ENCODE measurements at regions not wholly inside any gene's neighbourhood (a gene's known extent, or its start where the extent isn't known, plus 50 kb on each side); places are given as distances from the start of the nearest gene placed in this dataset.

DNA sequence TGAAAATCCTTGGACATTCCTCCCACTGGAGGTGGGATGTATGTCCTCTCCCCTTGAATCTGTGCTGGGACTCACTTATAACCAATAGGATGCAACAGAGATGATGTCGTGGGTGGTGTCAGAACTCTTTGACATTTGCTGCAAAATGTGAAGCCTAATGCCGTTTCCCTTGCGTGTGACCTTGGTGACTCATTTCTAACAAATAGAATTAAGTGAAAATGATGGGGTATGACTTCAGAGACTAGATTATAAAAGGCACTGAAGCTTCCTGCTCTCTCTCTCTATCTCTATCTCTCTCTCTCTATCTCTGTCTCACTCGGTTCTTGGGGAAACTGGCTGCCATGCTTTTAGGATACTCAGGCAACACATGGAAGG is 126.1 kb upstream of the STC2 start:
- Histone ChIP-seq H3K27ac (no peak overlapping the region), H3K4me1 (no peaks in the 10 kb centered on the region), H3K36me3 (no peaks in the 10 kb centered on the region), H3K27me3 (no peaks in the 10 kb centered on the region), H3K4me3 (no peak overlapping the region), H3K9ac (ENCODE audit: low read depth in 2 of 2, low read length in 2 of 2) (no peak overlapping the region), H3K9me3 (no peaks in the 10 kb centered on the region)
- intact Hi-C loops (cut with DNase I): no loop called here
- TF ChIP-seq, protein P1, sequence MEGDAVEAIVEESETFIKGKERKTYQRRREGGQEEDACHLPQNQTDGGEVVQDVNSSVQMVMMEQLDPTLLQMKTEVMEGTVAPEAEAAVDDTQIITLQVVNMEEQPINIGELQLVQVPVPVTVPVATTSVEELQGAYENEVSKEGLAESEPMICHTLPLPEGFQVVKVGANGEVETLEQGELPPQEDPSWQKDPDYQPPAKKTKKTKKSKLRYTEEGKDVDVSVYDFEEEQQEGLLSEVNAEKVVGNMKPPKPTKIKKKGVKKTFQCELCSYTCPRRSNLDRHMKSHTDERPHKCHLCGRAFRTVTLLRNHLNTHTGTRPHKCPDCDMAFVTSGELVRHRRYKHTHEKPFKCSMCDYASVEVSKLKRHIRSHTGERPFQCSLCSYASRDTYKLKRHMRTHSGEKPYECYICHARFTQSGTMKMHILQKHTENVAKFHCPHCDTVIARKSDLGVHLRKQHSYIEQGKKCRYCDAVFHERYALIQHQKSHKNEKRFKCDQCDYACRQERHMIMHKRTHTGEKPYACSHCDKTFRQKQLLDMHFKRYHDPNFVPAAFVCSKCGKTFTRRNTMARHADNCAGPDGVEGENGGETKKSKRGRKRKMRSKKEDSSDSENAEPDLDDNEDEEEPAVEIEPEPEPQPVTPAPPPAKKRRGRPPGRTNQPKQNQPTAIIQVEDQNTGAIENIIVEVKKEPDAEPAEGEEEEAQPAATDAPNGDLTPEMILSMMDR (IDR thresholded peaks at IDR 0.05): no peak
- DNase-seq: no peak

DNA sequence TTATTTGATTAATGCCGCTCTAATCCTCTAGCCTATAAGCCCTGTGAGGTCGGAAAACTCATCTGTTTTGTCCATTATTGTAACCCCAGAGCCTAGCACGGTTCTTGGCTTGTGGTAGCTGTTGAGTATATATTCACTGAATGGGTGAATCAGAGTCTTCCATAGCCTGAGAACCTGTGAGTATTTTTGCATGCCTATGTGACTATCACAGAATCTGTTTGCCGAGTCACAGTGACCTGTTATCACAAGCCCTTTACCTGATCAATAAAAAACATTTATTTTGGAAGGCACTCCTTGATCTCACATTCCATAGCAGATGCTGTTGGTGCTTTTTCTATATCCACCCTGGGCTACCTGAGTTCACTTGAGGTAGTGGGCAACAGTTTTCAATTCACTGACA is 125.0 kb upstream of the STC2 start:
- H3K27ac ChIP-seq: no peak overlapping the region
- no peaks in the 10 kb centered on the region for H3K9me3 ChIP-seq
- H3K36me3 ChIP-seq: no peaks in the 10 kb centered on the region
- TF ChIP-seq, protein P1 (IDR thresholded peaks at IDR 0.05): no peak
- H3K9ac ChIP-seq (ENCODE audit: low read depth in 2 of 2, low read length in 2 of 2): no peak overlapping the region
- H3K27me3 ChIP-seq: no peaks in the 10 kb centered on the region
- H3K4me3 ChIP-seq: no peak overlapping the region
- intact Hi-C loops (cut with DNase I): no loop called here
- H3K4me1 ChIP-seq: no peaks in the 10 kb centered on the region
- no peak for DNase-seq

DNA sequence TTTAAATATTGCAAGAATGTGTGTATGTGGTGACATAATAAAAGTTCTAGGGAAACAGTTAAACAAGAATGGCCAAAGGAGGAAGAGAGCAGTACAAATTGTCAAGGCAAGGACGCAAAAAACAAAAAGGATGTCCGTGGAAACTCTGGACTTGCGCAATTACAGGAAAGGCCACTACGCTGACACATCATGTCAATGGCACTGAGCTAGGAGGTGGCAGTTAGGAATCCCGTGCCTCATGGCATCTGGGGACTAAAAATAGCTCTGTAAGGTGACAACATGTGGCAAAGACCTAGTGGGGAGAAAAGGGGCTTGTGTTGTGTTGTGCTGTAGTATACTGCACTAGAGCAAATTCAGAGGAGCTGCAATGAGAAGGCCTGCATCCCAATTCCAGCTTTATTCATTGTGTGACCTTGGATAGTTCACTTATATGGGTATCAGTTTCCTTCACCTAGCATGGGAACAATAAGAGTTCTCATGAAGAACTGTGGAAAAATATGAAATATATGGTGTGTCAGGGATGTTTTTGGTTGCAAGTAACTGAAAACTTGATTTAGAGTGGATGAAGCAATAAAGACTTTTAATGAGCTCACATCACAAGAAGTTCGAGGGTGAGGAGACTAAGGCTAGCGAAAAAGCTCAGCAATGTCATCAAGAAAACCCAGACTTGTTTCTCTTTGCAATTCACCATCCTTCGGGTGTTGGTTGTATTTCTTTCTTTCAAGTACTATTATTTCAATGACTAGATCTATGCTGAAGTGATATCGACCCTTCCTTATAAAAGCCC is 124.1 kb upstream of the STC2 start:
- Histone ChIP-seq H3K27me3 (no peaks in the 10 kb centered on the region), H3K36me3 (no peaks in the 10 kb centered on the region), H3K4me3 (no peak overlapping the region), H3K9me3 (no peaks in the 10 kb centered on the region), H3K27ac (no peak overlapping the region), H3K9ac (ENCODE audit: low read depth in 2 of 2, low read length in 2 of 2) (no peak overlapping the region), H3K4me1 (no peaks in the 10 kb centered on the region)
- TF ChIP-seq, protein P1 (IDR thresholded peaks at IDR 0.05): no peak
- no peak for DNase-seq
- intact Hi-C loops (cut with DNase I): no loop called here

DNA sequence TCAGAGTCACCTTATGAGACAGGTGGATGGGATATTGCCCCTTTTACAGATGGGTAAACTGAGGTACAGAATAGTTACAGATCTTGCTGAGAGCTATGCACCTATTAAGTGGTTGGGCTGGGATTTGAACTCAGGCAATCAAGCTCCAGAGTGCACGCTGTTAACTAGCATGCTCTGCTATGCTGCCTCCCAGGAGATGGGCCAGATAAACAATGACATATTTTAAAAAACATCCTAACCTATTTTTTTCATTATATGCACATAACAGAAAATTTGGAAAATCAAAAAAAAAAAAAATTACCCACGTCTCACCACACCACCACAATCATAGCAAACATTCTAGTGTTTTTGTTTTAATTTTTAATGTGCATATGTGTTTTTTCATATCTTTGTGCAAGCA is 123.4 kb upstream of the STC2 start:
- no peaks in the 10 kb centered on the region for H3K9me3 ChIP-seq
- no peak for DNase-seq
- intact Hi-C loops (cut with DNase I): no loop called here
- H3K27ac ChIP-seq: no peak overlapping the region
- no peaks in the 10 kb centered on the region for H3K4me1 ChIP-seq
- H3K27me3 ChIP-seq: no peaks in the 10 kb centered on the region
- H3K36me3 ChIP-seq: no peaks in the 10 kb centered on the region
- H3K9ac ChIP-seq (ENCODE audit: low read depth in 2 of 2, low read length in 2 of 2): no peak overlapping the region
- no peak overlapping the region for H3K4me3 ChIP-seq
- TF ChIP-seq, protein P1 (IDR thresholded peaks at IDR 0.05): no peak

DNA sequence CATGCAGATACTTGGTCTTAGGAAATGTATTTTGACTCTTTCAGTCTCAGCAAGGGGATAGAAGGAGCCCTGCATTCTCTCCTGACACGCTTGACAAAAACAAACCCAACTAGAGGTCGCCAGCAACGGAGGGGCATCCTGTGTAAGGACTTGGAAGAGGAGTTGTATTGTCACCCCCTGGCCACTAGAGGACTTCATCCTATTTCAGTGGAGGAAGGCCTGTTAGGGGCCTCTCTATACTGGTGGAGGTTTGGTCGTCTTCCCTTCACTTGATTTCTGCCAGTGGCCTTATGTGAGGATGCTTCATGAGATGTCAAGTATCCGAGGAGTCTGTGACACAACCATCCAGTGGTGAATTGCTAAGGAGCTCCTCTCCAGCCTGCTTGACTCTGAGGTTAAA is 122.8 kb upstream of the STC2 start:
- TF ChIP-seq, protein P1 (IDR thresholded peaks at IDR 0.05): no peak
- Histone ChIP-seq H3K9me3 (no peaks in the 10 kb centered on the region), H3K36me3 (no peaks in the 10 kb centered on the region), H3K9ac (ENCODE audit: low read depth in 2 of 2, low read length in 2 of 2) (no peak overlapping the region), H3K4me3 (no peak overlapping the region), H3K27ac (no peak overlapping the region), H3K27me3 (no peaks in the 10 kb centered on the region), H3K4me1 (no peaks in the 10 kb centered on the region)
- intact Hi-C loops (cut with DNase I): no loop called here
- no peak for DNase-seq

Data from colonic mucosa (tissue), 4 donors.